ENCODE measurements at regions not wholly inside any gene's neighbourhood (a gene's known extent, or its start where the extent isn't known, plus 50 kb on each side); places are given as distances from the start of the nearest gene placed in this dataset.

- no peak for DNase-seq (ENCODE audit: low read depth)
Measured at GRCh38 chr20:24334830-24335229, 134.6 kb upstream of the SYNDIG1 start.

- DNase-seq (ENCODE audit: low read depth), result no peak
Measured at GRCh38 chr20:24332956-24333355, 136.5 kb upstream of the SYNDIG1 start.

GRCh38 chr20:24331939-24332338 lies 137.5 kb upstream of the SYNDIG1 start:
- DNase-seq (ENCODE audit: low read depth), result no peak

GRCh38 chr20:24328901-24329300 lies 140.5 kb upstream of the SYNDIG1 start:
- no peak for DNase-seq (ENCODE audit: low read depth)

- DNase-seq (ENCODE audit: low read depth), result no peak
Measured at GRCh38 chr20:24321973-24322372, 147.5 kb upstream of the SYNDIG1 start.

- no peak for DNase-seq (ENCODE audit: low read depth)
Measured at GRCh38 chr20:24318569-24319352, 150.7 kb upstream of the SYNDIG1 start.

GRCh38 chr20:24317224-24317623 lies 152.2 kb upstream of the SYNDIG1 start:
- DNase-seq (ENCODE audit: low read depth), result no peak

- no peak for DNase-seq (ENCODE audit: low read depth)
Measured at GRCh38 chr20:24316731-24317130, 152.7 kb upstream of the SYNDIG1 start.

GRCh38 chr20:24314053-24314452 lies 155.4 kb upstream of the SYNDIG1 start:
- DNase-seq (ENCODE audit: low read depth), result no peak

- DNase-seq (ENCODE audit: low read depth), result no peak
Measured at GRCh38 chr20:24309596-24309995, 159.8 kb upstream of the SYNDIG1 start.

- no peak for DNase-seq (ENCODE audit: low read depth)
Measured at GRCh38 chr20:24305371-24305770, 164.1 kb upstream of the SYNDIG1 start.

GRCh38 chr20:24304291-24304690 lies 165.1 kb upstream of the SYNDIG1 start:
- DNase-seq (ENCODE audit: low read depth), result no peak

- DNase-seq (ENCODE audit: low read depth), result no peak
Measured at GRCh38 chr20:24303393-24304170, 165.8 kb upstream of the SYNDIG1 start.

- DNase-seq (ENCODE audit: low read depth), result no peak
Measured at GRCh38 chr20:24297993-24298392, 171.4 kb upstream of the SYNDIG1 start.

- DNase-seq (ENCODE audit: low read depth), result no peak
Measured at GRCh38 chr20:24296477-24297261, 172.8 kb upstream of the SYNDIG1 start.

- DNase-seq (ENCODE audit: low read depth), result no peak
Measured at GRCh38 chr20:24291014-24291413, 178.4 kb upstream of the SYNDIG1 start.

- DNase-seq (ENCODE audit: low read depth), result no peak
Measured at GRCh38 chr20:24289737-24290481, 179.5 kb upstream of the SYNDIG1 start.

GRCh38 chr20:24283186-24283585 lies 186.2 kb upstream of the SYNDIG1 start:
- DNase-seq (ENCODE audit: low read depth), result no peak

- no peak for DNase-seq (ENCODE audit: low read depth)
Measured at GRCh38 chr20:24277196-24277595, 192.2 kb upstream of the SYNDIG1 start.

- no peak for DNase-seq (ENCODE audit: low read depth)
Measured at GRCh38 chr20:24275946-24276705, 193.3 kb upstream of the SYNDIG1 start.

- no peak for DNase-seq (ENCODE audit: low read depth)
Measured at GRCh38 chr20:24273251-24273650, 196.2 kb upstream of the SYNDIG1 start.
